Liver (tissue), 2 donors: ENCODE measurements at regions not wholly inside any gene's neighbourhood (a gene's known extent, or its start where the extent isn't known, plus 50 kb on each side); places are given as distances from the start of the nearest gene placed in this dataset.

ENCODE experiments used
- NR2F2 ChIP-seq: IDR thresholded peaks from 2 replicates; pipeline ENCODE4 v1.6.1; 2016; ENCODE audit warnings: antibody characterized with exemption
- REST ChIP-seq: IDR thresholded peaks from 2 replicates; pipeline ENCODE4 v1.6.1; 2016; ENCODE audit warnings: antibody characterized with exemption, mild to moderate bottlenecking
- TAF1 ChIP-seq: conservative IDR thresholded peaks from 2 replicates; pipeline ENCODE4 v1.6.1; 2016; ENCODE audit warnings: antibody characterized with exemption, mild to moderate bottlenecking
- donor health status: healthy.

GRCh38 chr4:178311997-178312396 is 869.8 kb upstream of the AGA start:
- TF ChIP-seq NR2F2 (no peak), TAF1 (no peak), REST (no peak)
